ENCODE measurements at regions not wholly inside any gene's neighbourhood (a gene's known extent, or its start where the extent isn't known, plus 50 kb on each side); places are given as distances from the start of the nearest gene placed in this dataset.
"Not testable (repeated sequence)": the region's sequence is repeated elsewhere in the genome, so short reads cannot be mapped to it uniquely, and the experiment has no call there.

DNA sequence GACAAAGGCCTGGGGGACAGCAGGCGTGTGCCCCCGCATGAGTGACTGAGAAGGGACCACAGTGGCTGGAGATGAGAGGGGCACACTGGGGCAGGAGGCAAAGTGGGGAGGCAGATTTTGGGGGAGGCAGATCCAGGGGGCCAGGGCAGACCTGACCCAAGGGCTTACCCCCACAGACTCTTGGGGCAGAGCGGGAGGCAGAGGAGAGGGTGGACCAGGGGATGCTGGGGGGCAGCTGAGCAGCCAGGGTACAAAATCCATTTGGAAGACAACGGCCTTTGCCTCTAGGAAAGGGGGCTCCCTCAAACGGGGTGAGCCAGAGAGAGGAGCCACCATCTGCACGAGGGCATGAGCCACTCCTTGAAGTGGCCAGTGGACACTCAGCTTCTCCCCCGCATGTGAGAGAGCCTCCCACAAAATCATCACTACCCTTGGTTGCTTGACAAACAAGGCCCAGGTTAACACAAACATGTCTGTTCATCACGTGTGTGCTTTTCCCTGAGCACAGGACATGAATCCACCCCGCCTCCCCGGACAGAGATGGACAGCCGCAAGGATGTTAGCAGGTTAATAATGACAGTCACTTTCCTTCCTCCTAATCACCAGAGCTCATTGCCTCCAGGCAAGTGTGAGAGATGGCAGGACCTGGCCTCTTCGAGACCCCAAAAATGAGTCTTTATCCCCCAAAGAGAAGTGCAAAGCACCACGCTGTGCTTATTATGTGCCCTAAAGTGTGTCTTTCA lies 72.0 kb upstream of the RAB6C start:
- DNase-seq (ENCODE audit: low read depth in 3 of 3), result no peak

- DNase-seq (ENCODE audit: low read depth in 3 of 3), result no peak
Observed at GRCh38 chr2:129908721-129909373, 70.6 kb upstream of the RAB6C start.

DNA sequence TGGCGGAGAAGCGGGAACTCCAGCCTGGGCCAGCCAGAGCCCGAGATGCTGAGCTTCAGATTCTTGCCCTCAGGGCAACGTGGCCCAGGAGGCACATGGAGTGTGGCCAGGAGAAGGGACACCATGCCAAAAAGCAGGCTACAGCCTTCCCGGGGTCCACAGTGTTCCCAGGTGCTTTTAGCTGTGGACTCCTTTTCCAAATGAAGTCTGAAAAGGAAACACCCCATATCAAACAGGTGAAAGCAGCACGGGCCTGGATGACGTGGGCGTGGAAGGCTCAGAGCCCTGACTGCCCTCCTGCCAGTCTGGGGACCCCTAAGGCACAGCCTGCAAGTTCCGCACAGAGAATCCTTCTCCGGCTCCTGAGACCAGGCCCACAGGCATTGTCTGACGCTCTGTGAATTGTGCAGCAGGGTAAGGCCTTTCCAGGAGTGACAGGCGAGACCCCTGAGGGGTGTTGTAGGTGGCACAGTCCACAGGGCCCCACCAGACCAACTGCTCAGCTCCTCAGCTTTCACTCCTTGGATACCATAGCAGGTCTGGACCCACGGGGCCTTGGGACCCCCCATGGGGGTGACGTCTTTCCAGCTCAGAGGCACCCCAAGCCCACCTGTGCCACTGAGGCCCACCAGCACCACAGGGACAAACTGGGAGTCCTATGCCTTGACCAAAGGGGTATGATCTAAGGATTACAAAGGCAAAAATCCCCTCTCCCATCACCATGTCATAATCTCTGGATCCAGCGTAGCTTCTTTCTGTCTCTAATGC lies 69.6 kb upstream of the RAB6C start:
- DNase-seq (ENCODE audit: low read depth in 3 of 3), result no peak

DNA sequence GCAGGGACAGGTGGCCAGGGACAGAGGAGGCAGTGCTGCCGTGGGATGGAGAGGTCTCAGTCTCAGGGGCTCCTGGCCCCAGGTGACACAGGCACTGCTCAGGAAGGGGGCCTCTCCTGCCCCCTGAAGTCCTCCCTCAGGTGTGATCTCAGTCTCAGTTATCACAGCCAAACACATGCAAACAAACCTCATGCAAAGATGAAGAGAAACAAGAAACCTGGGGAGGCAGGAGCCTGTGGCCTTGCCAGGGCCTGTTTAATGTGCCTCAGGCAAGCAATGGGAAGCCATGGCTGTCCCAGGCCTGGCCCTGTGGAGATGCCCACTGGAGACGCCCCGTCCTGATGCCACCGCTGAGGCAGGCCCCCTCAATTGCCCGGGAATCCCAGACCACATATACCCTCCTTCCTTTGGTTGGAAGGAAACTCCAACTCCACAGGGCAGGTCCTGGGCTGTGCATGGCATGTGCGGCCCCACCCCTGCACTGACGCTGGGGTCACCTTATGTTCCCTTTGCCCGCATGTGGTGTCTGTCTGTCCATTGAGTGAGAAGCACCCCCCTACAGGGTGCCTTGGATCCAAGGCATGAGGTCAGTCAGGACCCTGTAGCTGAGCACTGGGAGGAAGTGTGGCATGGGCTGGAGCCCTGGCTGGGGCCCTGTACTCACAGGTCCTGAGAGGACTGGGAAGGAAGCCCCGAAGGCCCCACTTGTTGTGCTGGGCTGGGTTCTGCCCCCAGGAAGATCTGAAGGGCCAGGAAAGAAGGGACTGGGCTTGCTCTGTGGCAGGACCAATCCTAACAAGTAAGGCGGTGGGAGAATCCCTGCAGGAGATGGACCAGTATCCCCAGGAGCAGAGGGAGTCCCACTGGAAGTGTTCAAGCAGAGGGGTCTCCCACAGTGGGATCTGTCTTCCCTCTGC lies 68.8 kb upstream of the RAB6C start:
- DNase-seq (ENCODE audit: low read depth in 3 of 3), result no peak

DNA sequence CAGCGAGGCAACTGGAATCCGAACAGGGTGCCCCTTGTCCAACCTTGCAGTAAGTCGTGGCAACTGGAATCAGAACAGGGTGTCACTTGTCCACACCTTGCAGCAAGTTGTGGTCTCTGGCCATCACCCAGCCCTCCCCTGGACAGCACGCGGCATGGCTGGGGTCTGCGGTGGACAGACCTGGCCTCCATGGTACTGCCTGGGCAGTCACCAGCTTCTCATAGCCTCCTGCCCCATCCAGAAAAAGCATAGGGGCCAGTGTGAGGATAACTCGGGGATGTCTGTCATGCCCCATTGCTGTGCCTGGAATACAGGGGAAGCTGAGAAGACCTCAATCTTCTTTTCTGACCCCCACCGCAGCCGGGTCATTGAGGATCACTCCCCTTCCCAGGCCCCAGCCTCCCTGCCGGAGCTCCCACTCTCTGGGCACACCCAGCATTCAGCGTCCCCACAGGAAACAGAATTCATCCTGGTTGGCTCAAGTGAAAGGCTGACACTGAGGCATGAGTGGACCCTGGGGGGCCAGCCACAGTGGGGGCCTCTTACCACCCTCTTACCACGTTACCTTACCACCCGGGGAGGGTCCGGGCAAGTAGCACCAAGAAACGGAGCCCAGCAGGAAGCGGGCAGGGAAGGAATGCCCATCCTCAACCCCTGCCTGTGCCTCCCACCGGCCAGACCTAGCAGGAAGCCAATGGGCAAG lies 68.0 kb upstream of the RAB6C start:
- no peak for DNase-seq (ENCODE audit: low read depth in 3 of 3)

DNA sequence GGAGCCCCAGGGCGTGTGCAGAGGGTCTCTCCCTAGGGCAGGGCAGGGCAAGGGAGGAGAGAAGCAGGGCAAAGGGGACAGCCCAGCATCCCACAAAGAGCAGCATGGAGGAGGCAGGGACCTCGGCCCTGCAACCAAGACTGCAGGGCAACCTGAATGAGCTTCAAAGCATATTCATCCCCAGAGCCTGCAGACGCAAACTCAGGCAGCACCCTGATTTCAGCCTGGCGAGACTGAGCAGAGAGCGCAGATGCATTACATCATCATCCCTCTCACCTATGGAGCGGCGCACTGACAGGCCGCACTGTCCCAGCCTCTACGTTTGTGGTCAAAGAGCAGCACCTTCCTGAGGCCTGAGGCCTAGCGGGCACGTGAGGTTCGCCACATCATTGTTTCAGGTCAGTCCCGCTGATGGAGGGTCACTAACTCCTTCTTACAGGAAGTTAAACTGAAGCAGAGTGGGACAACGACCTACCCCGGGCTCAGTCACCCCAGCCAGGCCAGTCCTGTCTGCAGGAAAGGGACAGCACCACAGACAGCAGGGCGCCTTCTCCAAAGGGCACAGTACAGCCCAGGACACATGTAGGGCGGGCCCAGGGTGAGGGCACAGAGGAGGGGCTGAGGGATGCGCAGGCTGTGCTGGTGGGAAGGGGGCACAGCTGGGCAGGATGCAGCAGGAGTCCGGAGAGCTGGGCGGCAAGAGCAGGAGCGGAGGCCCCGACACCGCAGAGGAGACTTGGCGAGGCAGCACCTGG lies 67.2 kb upstream of the RAB6C start:
- no peak for DNase-seq (ENCODE audit: low read depth in 3 of 3)

DNA sequence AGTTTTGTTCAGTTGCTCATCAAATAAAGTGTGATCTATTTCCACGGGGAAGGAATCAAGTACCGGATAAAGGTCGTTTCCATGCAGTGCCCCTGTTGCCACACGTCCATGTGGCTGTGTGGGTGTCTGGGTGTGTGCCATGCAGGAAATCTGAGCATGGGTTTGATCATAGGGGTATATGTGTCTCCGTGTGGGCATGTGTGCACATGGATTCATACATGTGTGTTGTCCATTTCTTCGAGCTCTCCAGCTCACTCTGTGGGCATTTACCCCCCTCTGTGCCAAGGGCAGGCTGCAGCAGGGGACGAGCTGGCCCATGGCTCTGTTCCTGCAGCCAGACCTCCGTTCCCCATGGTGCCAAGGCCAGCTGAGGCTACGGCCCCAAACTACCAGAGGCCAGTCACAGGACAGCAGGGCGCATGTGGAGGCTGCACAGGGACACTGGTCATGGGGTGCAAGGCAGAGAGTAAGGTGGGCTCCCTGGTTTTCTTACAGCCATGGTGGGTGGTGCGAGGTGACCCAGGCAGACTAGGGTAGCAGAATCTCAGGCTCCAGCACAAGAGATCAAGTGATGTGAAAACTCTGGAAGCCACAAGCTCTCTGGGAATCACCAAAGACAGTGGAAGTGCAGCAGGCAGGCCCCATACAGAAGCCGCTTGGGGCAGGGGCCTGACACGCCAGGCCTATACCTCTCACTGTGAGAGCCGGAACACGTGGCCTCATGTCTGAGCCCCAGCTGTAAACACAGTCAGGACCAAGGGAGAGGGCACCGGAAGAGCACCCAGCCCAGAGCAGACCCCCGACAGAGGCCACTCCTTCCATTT lies 66.4 kb upstream of the RAB6C start:
- DNase-seq (ENCODE audit: low read depth in 3 of 3), result no peak

DNA sequence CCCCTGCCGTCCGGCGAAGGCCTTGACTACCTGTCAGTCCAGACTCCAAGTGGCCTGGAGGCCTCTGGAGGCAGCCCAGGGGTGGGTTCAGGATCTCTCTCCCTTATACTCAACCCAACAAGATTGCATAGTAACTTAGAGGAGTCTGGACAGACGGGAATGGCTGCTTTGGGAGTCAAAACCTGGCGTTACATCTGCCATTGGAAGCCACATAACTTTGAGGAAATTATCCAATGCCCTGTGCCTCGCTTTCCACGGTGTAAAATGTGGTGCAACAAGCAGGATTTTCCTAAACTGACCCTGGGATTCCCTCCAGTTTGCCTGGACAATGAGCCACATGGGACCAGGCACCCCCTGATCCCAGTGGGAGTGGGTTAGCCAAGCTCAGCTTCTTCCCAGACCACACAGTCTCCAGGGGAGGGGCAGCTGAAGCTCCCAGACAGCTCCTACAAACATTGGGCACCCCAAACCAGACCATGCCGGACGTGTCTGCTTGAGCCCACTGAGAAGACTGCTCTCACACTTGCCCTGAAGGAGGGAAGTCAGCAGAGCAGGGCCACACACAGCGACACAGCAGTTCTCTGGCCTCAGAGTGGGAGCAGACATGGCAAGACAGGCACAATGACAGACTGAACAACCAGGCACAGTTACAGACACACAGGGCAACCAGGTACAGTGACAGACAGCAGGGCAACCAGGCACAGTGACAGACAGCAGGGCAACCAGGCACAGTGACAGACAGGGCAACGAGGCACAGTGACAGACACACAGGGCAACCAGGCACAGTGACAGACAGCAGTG lies 65.6 kb upstream of the RAB6C start:
- no peak for DNase-seq (ENCODE audit: low read depth in 3 of 3)

DNA sequence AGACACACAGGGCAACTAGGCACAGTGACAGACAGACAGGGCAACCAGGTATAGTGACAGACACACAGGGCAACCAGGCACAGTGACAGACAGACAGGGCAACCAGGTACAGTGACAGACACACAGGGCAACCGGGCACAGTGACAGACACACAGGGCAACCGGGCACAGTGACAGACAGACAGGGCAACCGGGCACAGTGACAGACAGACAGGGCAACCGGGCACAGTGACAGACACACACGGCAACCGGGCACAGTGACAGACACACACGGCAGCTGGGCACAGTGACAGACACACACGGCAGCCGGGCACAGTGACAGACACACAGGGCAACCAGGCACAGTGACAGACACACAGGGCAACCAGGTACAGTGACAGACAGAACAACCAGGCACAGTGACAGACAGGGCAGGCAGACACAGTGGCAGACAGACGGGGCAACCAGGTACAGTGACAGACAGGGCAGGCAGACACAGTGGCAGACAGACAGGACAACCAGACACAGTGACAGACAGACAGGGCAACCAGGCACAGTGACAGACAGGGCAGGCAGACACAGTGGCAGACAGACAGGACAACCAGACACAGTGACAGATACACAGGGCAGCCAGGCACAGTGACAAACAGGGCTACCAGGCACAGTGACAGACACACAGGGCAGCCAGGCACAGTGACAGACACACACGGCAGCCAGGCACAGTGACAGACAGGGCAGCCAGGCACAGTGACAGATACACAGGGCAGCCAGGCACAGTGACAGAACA lies 64.7 kb upstream of the RAB6C start:
- no peak for DNase-seq (ENCODE audit: low read depth in 3 of 3)

DNA sequence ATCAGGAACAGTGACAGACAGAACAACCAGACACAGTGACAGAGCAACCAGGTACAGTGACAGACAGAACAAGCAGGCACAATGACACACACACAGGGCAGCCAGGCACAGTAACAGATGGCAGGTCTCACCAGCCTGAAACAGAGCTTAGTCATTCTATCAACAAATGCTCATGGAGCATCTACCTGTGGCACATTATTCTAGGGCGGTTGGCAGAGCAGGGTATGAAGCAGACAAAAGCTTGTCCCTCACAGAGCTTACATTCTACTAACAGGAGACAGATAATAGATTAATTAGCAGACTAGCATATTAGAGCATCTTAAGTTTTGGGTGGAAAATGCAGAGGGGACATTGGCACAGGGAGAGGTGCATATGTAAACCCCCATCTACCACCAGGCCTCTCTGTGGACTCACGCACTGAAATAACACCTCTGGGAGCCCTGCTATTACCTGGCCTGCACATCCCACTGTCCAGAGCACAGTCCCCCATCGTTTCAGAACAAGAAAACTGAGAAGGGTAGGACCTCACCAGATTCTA lies 64.1 kb upstream of the RAB6C start:
- DNase-seq (ENCODE audit: low read depth in 3 of 3), result no peak

DNA sequence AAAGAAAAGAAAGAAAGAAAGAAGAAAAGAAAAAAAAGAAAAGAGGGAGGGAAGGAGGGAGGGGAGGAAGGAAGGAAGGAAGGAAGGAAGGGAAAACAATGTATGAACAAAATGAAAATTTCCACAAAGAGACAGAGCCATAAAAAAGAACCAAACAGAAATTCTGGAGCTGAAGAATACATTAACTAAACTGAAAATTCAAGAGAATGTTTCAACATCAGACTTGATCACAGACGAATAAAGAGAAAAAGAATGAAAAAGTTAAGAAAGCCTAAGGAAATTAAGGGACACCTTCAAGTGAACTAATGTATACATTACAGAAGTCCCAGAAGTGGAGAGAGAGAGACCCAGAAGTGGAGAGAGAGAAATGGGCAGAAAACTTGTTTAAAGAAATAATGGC lies 60.9 kb upstream of the RAB6C start:
- no peak for DNase-seq (ENCODE audit: low read depth in 3 of 3)

- no peak for DNase-seq (ENCODE audit: low read depth in 3 of 3)
Observed at GRCh38 chr2:129922571-129923264, 56.7 kb upstream of the RAB6C start.

DNA sequence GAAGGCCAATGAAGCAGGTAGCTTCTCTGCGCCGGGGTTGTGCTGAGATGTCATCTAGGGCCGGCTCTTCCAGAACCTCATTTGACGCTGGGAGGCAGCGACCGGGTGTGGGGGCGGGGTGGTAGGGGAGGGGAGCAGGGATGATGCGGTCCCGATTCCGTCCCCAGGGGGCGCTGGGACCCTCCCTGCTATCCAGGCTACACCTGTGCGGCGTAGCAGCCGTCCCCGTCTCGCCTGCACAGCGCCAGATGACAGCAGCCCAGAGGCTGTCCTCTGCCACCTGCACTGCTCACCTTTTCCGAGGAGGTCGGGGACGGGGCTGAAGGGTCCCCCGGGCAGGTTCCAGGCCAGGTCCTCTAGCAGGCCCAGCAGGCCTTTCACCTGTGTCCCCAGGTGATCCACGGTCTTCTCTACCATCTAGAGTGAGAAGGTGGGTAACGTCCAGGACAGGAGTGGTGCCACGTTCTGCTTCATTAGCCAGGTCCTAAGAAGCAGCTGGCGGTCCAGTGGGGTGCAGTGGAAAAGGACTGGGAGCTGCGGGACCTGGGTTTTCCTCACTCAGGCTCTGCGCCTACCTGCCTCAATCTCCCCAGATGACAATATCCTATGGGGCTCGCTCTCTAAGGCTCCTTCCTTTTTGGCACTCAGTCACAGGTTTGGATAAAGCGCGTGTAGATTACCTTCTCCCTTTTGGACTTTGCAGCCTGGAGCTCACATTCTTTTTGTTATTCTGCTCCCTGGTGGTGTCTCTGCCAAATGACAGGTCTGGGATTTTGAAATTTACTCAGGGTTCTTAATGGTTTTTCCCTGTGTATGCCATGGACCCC lies 56.0 kb upstream of the RAB6C start:
- DNase-seq (ENCODE audit: low read depth in 3 of 3), result peak in 1 of 3 experiments; percentile 32

DNA sequence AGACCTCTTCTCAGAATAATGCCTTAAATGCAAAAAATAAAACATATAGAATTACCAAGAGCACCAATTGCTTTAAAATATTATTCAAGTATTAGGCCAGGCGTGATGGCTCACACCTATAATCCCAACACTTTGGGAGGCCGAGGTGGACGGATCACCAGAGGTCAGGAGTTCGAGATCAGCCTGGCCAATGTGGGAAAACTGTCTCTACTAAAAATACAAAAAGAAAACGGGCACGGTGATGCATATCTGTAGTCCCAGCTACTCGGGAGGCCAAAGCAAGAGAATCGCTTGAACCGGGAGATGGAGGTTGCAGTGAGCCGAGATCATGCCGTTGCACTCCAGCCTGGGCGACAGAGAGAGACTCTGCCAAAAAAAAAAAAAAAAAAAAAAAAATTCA lies 55.4 kb upstream of the RAB6C start:
- DNase-seq (ENCODE audit: low read depth in 3 of 3), result not testable (repeated sequence)

- no peak for DNase-seq (ENCODE audit: low read depth in 3 of 3)
Observed at GRCh38 chr2:129925381-129925780, 54.1 kb upstream of the RAB6C start.

- no peak for DNase-seq (ENCODE audit: low read depth in 3 of 3)
Observed at GRCh38 chr2:129927696-129928095, 51.8 kb upstream of the RAB6C start.
